ENCODE measurements at regions not wholly inside any gene's neighbourhood (a gene's known extent, or its start where the extent isn't known, plus 50 kb on each side); places are given as distances from the start of the nearest gene placed in this dataset.

DNA sequence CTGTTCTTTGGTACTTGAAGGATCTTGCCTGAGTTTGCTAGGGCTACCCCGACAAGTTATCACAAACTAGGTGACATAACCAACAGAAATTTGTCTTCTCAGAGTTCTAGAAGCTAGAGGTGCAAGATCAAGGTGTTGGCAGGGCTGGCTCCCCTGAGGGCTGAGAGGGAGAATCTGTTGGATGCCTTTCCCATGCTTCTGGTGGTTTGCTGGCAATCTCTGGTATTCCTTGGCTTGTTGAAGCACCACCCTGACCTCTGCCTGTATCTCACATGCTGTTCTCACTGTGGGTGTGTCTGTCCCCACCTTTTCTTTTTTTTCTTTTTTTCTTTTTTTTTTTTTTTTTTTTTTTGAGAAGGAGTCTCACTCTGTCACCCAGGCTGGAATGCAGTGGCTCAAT, 81.2 kb downstream of the VCPKMT start:
- peaks cover 3 to 10% (median 4%) of the 10 kb centered on the region in 4 donors for H3K4me1 ChIP-seq
- WGBS, 2 donors, result 100% methylated on average over 1 of the region's 1 CpG
- no peaks in the 10 kb centered on the region for H3K27me3 ChIP-seq
- DNase-seq (no peak), ATAC-seq (ENCODE audit: low FRiP score in 2 of 2) (no peak)
- no peak overlapping the region for H3K4me3 ChIP-seq
- no peak overlapping the region for H3K27ac ChIP-seq
- H3K9me3 ChIP-seq, result no peaks in the 10 kb centered on the region
- TF ChIP-seq POLR2AphosphoS5 (IDR thresholded peaks at IDR 0.05) (no peak), POLR2A (IDR thresholded peaks at IDR 0.05) (no peak), EP300 (IDR thresholded peaks at IDR 0.05) (no peak)
- TF ChIP-seq, protein P1, sequence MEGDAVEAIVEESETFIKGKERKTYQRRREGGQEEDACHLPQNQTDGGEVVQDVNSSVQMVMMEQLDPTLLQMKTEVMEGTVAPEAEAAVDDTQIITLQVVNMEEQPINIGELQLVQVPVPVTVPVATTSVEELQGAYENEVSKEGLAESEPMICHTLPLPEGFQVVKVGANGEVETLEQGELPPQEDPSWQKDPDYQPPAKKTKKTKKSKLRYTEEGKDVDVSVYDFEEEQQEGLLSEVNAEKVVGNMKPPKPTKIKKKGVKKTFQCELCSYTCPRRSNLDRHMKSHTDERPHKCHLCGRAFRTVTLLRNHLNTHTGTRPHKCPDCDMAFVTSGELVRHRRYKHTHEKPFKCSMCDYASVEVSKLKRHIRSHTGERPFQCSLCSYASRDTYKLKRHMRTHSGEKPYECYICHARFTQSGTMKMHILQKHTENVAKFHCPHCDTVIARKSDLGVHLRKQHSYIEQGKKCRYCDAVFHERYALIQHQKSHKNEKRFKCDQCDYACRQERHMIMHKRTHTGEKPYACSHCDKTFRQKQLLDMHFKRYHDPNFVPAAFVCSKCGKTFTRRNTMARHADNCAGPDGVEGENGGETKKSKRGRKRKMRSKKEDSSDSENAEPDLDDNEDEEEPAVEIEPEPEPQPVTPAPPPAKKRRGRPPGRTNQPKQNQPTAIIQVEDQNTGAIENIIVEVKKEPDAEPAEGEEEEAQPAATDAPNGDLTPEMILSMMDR (IDR thresholded peaks at IDR 0.05), result no peak
- no peaks in the 10 kb centered on the region for H3K36me3 ChIP-seq

DNA sequence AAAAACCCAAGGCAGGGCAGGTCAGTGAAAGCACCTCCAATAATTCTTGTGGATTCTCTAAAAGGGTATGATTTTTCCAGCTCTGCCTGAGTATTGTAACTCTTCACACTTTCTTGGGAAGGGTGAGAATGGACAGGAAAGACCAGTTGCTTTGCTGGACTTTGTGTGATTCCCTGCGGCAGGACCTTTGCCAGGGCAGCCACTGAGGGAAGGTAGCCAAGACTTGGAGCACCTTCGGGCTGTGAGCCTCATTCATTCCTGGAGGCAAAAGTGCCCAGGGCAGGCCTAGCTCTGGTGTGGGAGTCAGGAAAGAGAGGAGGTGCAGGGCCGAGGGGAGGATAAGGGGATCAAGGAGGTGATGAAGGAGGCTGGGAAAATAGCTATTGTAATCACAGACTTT, 80.2 kb downstream of the VCPKMT start:
- peaks cover 9 to 13% (median 11%) of the 10 kb centered on the region in 4 donors for H3K4me1 ChIP-seq
- H3K27me3 ChIP-seq, result no peaks in the 10 kb centered on the region
- no peak for DNase-seq
- 70 to 81% methylated on average over 3 of the region's 3 CpGs for WGBS, 2 donors
- TF ChIP-seq EP300 (IDR thresholded peaks at IDR 0.05), result no peak
- TF ChIP-seq POLR2AphosphoS5 (IDR thresholded peaks at IDR 0.05), result no peak
- no peak for TF ChIP-seq POLR2A (IDR thresholded peaks at IDR 0.05)
- TF ChIP-seq, protein P1 (IDR thresholded peaks at IDR 0.05), result no peak
- H3K27ac ChIP-seq, result no peak overlapping the region
- H3K36me3 ChIP-seq, result no peaks in the 10 kb centered on the region
- H3K4me3 ChIP-seq, result no peak overlapping the region
- no peaks in the 10 kb centered on the region for H3K9me3 ChIP-seq
- ATAC-seq (ENCODE audit: low FRiP score in 2 of 2), result no peak

GRCh38 chr14:50036637-50037036, 79.7 kb downstream of the VCPKMT start:
- TF ChIP-seq EP300 (IDR thresholded peaks at IDR 0.05) (no peak), POLR2A (IDR thresholded peaks at IDR 0.05) (no peak), POLR2AphosphoS5 (IDR thresholded peaks at IDR 0.05) (no peak)
- TF ChIP-seq, protein P1 (IDR thresholded peaks at IDR 0.05), result no peak
- H3K9me3 ChIP-seq, result no peaks in the 10 kb centered on the region
- no peak for DNase-seq
- 96% methylated on average over 4 of the region's 4 CpGs for WGBS, 2 donors
- H3K36me3 ChIP-seq, result no peaks in the 10 kb centered on the region
- H3K4me3 ChIP-seq, result no peak overlapping the region
- no peaks in the 10 kb centered on the region for H3K27me3 ChIP-seq
- ATAC-seq (ENCODE audit: low FRiP score in 2 of 2), result no peak
- H3K4me1 ChIP-seq, result peaks cover 9 to 13% (median 11%) of the 10 kb centered on the region in 4 donors
- H3K27ac ChIP-seq, result no peak overlapping the region

- TF ChIP-seq, protein P1 (IDR thresholded peaks at IDR 0.05), result no peak
- TF ChIP-seq EP300 (IDR thresholded peaks at IDR 0.05) (no peak), POLR2AphosphoS5 (IDR thresholded peaks at IDR 0.05) (no peak), POLR2A (IDR thresholded peaks at IDR 0.05) (no peak)
- DNase-seq (no peak), ATAC-seq (ENCODE audit: low FRiP score in 2 of 2) (no peak)
- peaks cover 9 to 13% (median 11%) of the 10 kb centered on the region in 4 donors for H3K4me1 ChIP-seq
- WGBS, 2 donors, result 97% methylated on average over 2 of the region's 2 CpGs
- H3K27ac ChIP-seq, result no peak overlapping the region
- no peaks in the 10 kb centered on the region for H3K36me3 ChIP-seq
- H3K9me3 ChIP-seq, result no peaks in the 10 kb centered on the region
- no peaks in the 10 kb centered on the region for H3K27me3 ChIP-seq
- H3K4me3 ChIP-seq, result no peak overlapping the region
Observed at GRCh38 chr14:50037240-50037639, 79.1 kb downstream of the VCPKMT start.

GRCh38 chr14:50037852-50038251, 78.5 kb downstream of the VCPKMT start:
- H3K27ac ChIP-seq, result peak overlapping the region in 3 of 4 donors; percentile 16 to 64 (median 55)
- ATAC-seq (ENCODE audit: low FRiP score in 2 of 2) (peak in 1 of 2 donors; percentile 11), DNase-seq (peak in 1 of 2 donors; percentile 35)
- 63 to 78% methylated on average over 6 of the region's 6 CpGs for WGBS, 2 donors
- H3K36me3 ChIP-seq, result no peaks in the 10 kb centered on the region
- H3K27me3 ChIP-seq, result no peaks in the 10 kb centered on the region
- peaks cover 9 to 13% (median 11%) of the 10 kb centered on the region in 4 donors for H3K4me1 ChIP-seq
- H3K4me3 ChIP-seq, result no peak overlapping the region
- TF ChIP-seq, protein P1 (IDR thresholded peaks at IDR 0.05), result no peak
- no peak for TF ChIP-seq POLR2AphosphoS5 (IDR thresholded peaks at IDR 0.05)
- H3K9me3 ChIP-seq, result no peaks in the 10 kb centered on the region
